ENCODE measurements at regions not wholly inside any gene's neighbourhood (a gene's known extent, or its start where the extent isn't known, plus 50 kb on each side); places are given as distances from the start of the nearest gene placed in this dataset.
A peak's percentile ranks its signal among the peaks of the same experiment; 100 is the strongest.

DNA sequence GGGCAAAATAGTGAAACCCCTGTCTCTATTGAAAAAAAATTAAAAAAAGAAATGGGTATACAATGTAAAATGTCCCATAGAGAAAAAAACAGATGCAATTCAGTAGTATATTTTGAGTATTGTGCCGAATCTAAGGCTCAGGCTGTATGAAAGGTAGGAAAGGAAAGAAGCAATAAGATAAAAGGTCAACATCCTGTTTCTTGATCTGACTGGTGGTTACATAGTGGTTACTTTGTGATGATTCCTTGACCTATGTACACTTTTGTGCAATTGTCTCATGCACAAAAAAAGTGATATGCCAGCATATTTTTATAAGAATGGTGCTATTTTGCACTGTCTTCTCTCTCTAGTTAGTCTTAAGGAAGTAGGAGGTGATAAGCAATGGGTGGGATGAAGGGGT, 1333.7 kb upstream of the TMEFF2 start:
- Histone ChIP-seq H3K4me2 (ENCODE audit: low read depth, low read length) (no peak overlapping the region), H3K36me3 (replicated peaks; ENCODE audit: insufficient read depth, low read length) (no peaks in the 10 kb centered on the region), H2AFZ (ENCODE audit: low read length) (no peak overlapping the region), H3K4me1 (ENCODE audit: low read length) (peaks cover 10% of the 10 kb centered on the region; the same call in 1 of the 2 replicates), H3K79me2 (ENCODE audit: low read length) (no peaks in the 10 kb centered on the region), H3K27ac (ENCODE audit: low read length) (no peak overlapping the region), H3F3A (ENCODE audit: insufficient read depth, low read length) (no peaks in the 10 kb centered on the region), H3K9me3 (replicated peaks; ENCODE audit: insufficient read depth, low read length) (no peaks in the 10 kb centered on the region), H3K27me3 (replicated peaks; ENCODE audit: insufficient read depth, low read length) (no peaks in the 10 kb centered on the region), H4K20me1 (ENCODE audit: insufficient read depth, low read length) (no peaks in the 10 kb centered on the region), H3K9ac (ENCODE audit: low read length) (no peak overlapping the region), H3K4me3 (ENCODE audit: low read length) (no peak overlapping the region), H3K9me2 (replicated peaks; ENCODE audit: insufficient read depth, low read length) (no peaks in the 10 kb centered on the region)
- DNase-seq, result peak; percentile 33
- TF ChIP-seq EZH2phosphoT487 (IDR thresholded peaks at IDR 0.05; ENCODE audit: low read length) (no peak), EZH2 (optimal IDR thresholded peaks at IDR 0.05; ENCODE audit: low read depth, low read length) (no peak), CTCF (IDR thresholded peaks at IDR 0.05; ENCODE audit: low read length) (no peak)

DNA sequence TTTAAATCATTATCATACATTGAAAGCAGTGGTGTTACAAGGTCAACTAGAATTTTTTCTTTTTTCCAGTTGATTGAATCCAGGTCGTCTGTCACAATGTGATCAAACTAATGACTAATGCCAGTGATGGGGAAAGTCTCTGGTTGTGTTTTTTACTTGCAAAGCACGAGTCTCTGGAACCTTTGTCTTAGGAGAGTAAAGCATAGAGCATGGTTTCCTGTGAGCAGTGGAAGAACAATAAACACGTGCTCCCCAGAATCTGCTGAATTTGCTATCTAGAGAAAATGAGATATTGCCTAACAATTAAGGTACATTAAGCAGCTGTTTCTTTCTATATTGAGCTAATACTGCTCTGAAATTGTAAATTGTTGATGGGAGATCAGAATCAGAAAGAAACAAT, 1332.4 kb upstream of the TMEFF2 start:
- 0 out of 2 replicates have a peak overlapping the region, but pooled peaks have one; percentile 8 for H3K4me2 ChIP-seq (ENCODE audit: low read depth, low read length)
- no peak overlapping the region for H3K4me3 ChIP-seq (ENCODE audit: low read length)
- no peaks in the 10 kb centered on the region for H3K36me3 ChIP-seq (replicated peaks; ENCODE audit: insufficient read depth, low read length)
- H3K9me3 ChIP-seq (replicated peaks; ENCODE audit: insufficient read depth, low read length), result no peaks in the 10 kb centered on the region
- DNase-seq, result peak; percentile 69
- no peaks in the 10 kb centered on the region for H4K20me1 ChIP-seq (ENCODE audit: insufficient read depth, low read length)
- no peak for TF ChIP-seq CTCF (IDR thresholded peaks at IDR 0.05; ENCODE audit: low read length)
- TF ChIP-seq EZH2 (optimal IDR thresholded peaks at IDR 0.05; ENCODE audit: low read depth, low read length), result no peak
- TF ChIP-seq EZH2phosphoT487 (IDR thresholded peaks at IDR 0.05; ENCODE audit: low read length), result no peak
- no peak overlapping the region; the same call in 1 of the 2 replicates for H3K27ac ChIP-seq (ENCODE audit: low read length)
- H3F3A ChIP-seq (ENCODE audit: insufficient read depth, low read length), result no peaks in the 10 kb centered on the region
- peak overlapping the region; percentile 4; the same call in 1 of the 2 replicates for H2AFZ ChIP-seq (ENCODE audit: low read length)
- no peaks in the 10 kb centered on the region for H3K9me2 ChIP-seq (replicated peaks; ENCODE audit: insufficient read depth, low read length)
- no peaks in the 10 kb centered on the region for H3K27me3 ChIP-seq (replicated peaks; ENCODE audit: insufficient read depth, low read length)
- no peaks in the 10 kb centered on the region for H3K79me2 ChIP-seq (ENCODE audit: low read length)
- H3K4me1 ChIP-seq (ENCODE audit: low read length), result peaks cover 10% of the 10 kb centered on the region; the same call in 1 of the 2 replicates
- H3K9ac ChIP-seq (ENCODE audit: low read length), result no peak overlapping the region

- H3K4me1 ChIP-seq (ENCODE audit: low read length), result peaks cover 10% of the 10 kb centered on the region; the same call in 1 of the 2 replicates
- TF ChIP-seq CTCF (IDR thresholded peaks at IDR 0.05; ENCODE audit: low read length) (no peak), EZH2phosphoT487 (IDR thresholded peaks at IDR 0.05; ENCODE audit: low read length) (no peak), EZH2 (optimal IDR thresholded peaks at IDR 0.05; ENCODE audit: low read depth, low read length) (no peak)
Measured at GRCh38 chr2:193523662-193524061, 1328.9 kb upstream of the TMEFF2 start.

More at GRCh38 chr2:193523662-193524061, 1328.9 kb upstream of the TMEFF2 start:
- H4K20me1 ChIP-seq (ENCODE audit: insufficient read depth, low read length), result no peaks in the 10 kb centered on the region
- H3K27me3 ChIP-seq (replicated peaks; ENCODE audit: insufficient read depth, low read length), result no peaks in the 10 kb centered on the region
- H3K4me3 ChIP-seq (ENCODE audit: low read length), result no peak overlapping the region
- H2AFZ ChIP-seq (ENCODE audit: low read length), result no peak overlapping the region
- H3K9me3 ChIP-seq (replicated peaks; ENCODE audit: insufficient read depth, low read length), result no peaks in the 10 kb centered on the region
- no peaks in the 10 kb centered on the region for H3K36me3 ChIP-seq (replicated peaks; ENCODE audit: insufficient read depth, low read length)
- no peak overlapping the region for H3K9ac ChIP-seq (ENCODE audit: low read length)
- no peak for DNase-seq
- H3F3A ChIP-seq (ENCODE audit: insufficient read depth, low read length), result no peaks in the 10 kb centered on the region
- H3K9me2 ChIP-seq (replicated peaks; ENCODE audit: insufficient read depth, low read length), result no peaks in the 10 kb centered on the region
- H3K4me2 ChIP-seq (ENCODE audit: low read depth, low read length), result no peak overlapping the region
- no peaks in the 10 kb centered on the region for H3K79me2 ChIP-seq (ENCODE audit: low read length)
- no peak overlapping the region for H3K27ac ChIP-seq (ENCODE audit: low read length)
